Thyroid gland (tissue), 4 donors: ENCODE measurements at regions not wholly inside any gene's neighbourhood (a gene's known extent, or its start where the extent isn't known, plus 50 kb on each side); places are given as distances from the start of the nearest gene placed in this dataset.

Experiments
- CTCF ChIP-seq, 6 experiments: fragments of 200-600 bp in 3 of 6; fragments of 450-650 bp in 3 of 6; sonication (generic) in 3 of 6; IDR thresholded peaks; one replicate each; pipeline ENCODE4 v1.5.1; 2016 to 2019; ENCODE audit warnings: antibody characterized with exemption in 6 of 6, mild to moderate bottlenecking in 2 of 6, inconsistent platforms in 1 of 6, moderate library complexity in 1 of 6
- POLR2A ChIP-seq, 2 donors: fragments of 450-650 bp; IDR thresholded peaks; one replicate each; pipeline ENCODE4 v1.6.1; 2017; ENCODE audit warnings: antibody characterized with exemption in 2 of 2, mild to moderate bottlenecking in 2 of 2, moderate library complexity in 1 of 2

- TF ChIP-seq POLR2A (IDR thresholded peaks at IDR 0.05) (no peak), CTCF (IDR thresholded peaks at IDR 0.05) (no peak)
Measured at GRCh38 chr21:28142697-28143096, 850.0 kb downstream of the LTN1 start.
